Erythroblast (primary cell): ENCODE measurements at regions not wholly inside any gene's neighbourhood (a gene's known extent, or its start where the extent isn't known, plus 50 kb on each side); places are given as distances from the start of the nearest gene placed in this dataset.

Experiments used
- GATA1 ChIP-seq: IDR thresholded peaks from 2 replicates; pipeline ENCODE4 v1.6.1; 2011; ENCODE audit warnings: low read depth, mild to moderate bottlenecking, control low read depth, low read length, moderate library complexity
- POLR2A ChIP-seq: IDR thresholded peaks from 2 replicates; pipeline ENCODE4 v1.6.1; 2011; ENCODE audit warnings: mild to moderate bottlenecking, low read length

DNA sequence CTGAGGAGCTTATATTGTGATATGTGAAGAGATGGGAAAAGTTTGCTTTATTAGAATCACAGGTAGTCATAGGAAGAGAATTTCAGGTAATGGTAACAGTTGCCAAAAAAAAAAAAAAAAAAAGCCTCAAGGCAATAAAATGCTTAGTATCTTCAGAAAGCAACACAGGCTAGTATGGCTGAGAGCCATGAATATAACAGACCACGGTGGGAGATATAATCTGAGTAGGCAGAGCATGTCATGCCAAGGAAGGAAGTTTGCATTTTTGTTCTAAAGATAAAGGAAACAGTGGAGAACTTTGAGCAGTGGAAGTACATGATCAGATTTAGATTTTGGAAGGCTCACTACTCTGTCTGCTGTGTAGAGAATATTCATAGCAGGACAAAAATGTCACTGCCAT is 211.4 kb downstream of the ETS1 start:
- TF ChIP-seq POLR2A = no peak
- no peak for TF ChIP-seq GATA1
